ENCODE measurements at regions not wholly inside any gene's neighbourhood (a gene's known extent, or its start where the extent isn't known, plus 50 kb on each side); places are given as distances from the start of the nearest gene placed in this dataset.

DNA sequence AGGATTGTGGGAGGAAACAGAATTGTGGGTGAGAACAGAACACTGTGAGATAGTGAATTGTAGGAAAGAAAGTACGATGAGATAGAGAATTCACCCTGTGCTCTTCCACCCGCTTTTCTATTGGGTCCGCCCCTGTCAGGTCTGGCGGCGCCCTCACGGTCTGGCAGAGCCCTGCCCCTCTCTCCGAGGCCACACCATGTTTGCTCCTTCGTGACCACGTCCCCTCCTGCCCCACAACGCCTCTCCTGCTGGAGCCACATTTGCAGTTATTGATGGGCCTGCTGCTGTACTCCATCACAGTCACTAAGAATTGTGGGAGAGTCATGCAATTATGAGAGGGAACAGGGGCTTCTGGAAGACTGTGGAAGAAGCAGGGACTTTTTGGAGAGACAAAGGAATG lies 473.1 kb downstream of the KLF12 start:
- Histone ChIP-seq H3K27ac (ENCODE audit: low read length) (no peak overlapping the region), H3K9me2 (ENCODE audit: insufficient read depth, low read length) (no peaks in the 10 kb centered on the region), H3K4me2 (ENCODE audit: low read length) (no peak overlapping the region), H3K4me3 (ENCODE audit: low read length) (no peak overlapping the region), H4K20me1 (ENCODE audit: insufficient read depth) (no peaks in the 10 kb centered on the region), H3K27me3 (ENCODE audit: insufficient read depth, low read depth, low read length) (no peaks in the 10 kb centered on the region), H3K36me3 (ENCODE audit: insufficient read depth, low read length) (no peaks in the 10 kb centered on the region), H3K9ac (ENCODE audit: low read length) (no peak overlapping the region), H3K9me3 (ENCODE audit: low read length) (no peaks in the 10 kb centered on the region), H2AFZ (ENCODE audit: low read depth, low read length) (no peak overlapping the region), H3F3A (ENCODE audit: insufficient read depth, low read length, poor library complexity, severe bottlenecking) (no peaks in the 10 kb centered on the region), H3K79me2 (replicated peaks; ENCODE audit: insufficient read depth, low read length) (no peaks in the 10 kb centered on the region)
- TF ChIP-seq TAF1 (IDR thresholded peaks at IDR 0.05; ENCODE audit: low read depth) (no peak), POLR2AphosphoS5 (IDR thresholded peaks at IDR 0.05) (no peak), EZH2 (IDR thresholded peaks at IDR 0.05; ENCODE audit: borderline replicate concordance, insufficient read depth, low read length, poor library complexity, severe bottlenecking) (no peak), RAD21 (conservative IDR thresholded peaks at IDR 0.05) (no peak), MXI1 (conservative IDR thresholded peaks at IDR 0.05; ENCODE audit: poor library complexity, severe bottlenecking) (no peak), EP300 (conservative IDR thresholded peaks at IDR 0.05; ENCODE audit: poor library complexity, severe bottlenecking) (no peak), SMC3 (conservative IDR thresholded peaks at IDR 0.05; ENCODE audit: poor library complexity) (no peak)
- TF ChIP-seq, protein P1, sequence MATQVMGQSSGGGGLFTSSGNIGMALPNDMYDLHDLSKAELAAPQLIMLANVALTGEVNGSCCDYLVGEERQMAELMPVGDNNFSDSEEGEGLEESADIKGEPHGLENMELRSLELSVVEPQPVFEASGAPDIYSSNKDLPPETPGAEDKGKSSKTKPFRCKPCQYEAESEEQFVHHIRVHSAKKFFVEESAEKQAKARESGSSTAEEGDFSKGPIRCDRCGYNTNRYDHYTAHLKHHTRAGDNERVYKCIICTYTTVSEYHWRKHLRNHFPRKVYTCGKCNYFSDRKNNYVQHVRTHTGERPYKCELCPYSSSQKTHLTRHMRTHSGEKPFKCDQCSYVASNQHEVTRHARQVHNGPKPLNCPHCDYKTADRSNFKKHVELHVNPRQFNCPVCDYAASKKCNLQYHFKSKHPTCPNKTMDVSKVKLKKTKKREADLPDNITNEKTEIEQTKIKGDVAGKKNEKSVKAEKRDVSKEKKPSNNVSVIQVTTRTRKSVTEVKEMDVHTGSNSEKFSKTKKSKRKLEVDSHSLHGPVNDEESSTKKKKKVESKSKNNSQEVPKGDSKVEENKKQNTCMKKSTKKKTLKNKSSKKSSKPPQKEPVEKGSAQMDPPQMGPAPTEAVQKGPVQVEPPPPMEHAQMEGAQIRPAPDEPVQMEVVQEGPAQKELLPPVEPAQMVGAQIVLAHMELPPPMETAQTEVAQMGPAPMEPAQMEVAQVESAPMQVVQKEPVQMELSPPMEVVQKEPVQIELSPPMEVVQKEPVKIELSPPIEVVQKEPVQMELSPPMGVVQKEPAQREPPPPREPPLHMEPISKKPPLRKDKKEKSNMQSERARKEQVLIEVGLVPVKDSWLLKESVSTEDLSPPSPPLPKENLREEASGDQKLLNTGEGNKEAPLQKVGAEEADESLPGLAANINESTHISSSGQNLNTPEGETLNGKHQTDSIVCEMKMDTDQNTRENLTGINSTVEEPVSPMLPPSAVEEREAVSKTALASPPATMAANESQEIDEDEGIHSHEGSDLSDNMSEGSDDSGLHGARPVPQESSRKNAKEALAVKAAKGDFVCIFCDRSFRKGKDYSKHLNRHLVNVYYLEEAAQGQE (IDR thresholded peaks at IDR 0.05; ENCODE audit: borderline replicate concordance) = no peak
- TF ChIP-seq, protein P2, sequence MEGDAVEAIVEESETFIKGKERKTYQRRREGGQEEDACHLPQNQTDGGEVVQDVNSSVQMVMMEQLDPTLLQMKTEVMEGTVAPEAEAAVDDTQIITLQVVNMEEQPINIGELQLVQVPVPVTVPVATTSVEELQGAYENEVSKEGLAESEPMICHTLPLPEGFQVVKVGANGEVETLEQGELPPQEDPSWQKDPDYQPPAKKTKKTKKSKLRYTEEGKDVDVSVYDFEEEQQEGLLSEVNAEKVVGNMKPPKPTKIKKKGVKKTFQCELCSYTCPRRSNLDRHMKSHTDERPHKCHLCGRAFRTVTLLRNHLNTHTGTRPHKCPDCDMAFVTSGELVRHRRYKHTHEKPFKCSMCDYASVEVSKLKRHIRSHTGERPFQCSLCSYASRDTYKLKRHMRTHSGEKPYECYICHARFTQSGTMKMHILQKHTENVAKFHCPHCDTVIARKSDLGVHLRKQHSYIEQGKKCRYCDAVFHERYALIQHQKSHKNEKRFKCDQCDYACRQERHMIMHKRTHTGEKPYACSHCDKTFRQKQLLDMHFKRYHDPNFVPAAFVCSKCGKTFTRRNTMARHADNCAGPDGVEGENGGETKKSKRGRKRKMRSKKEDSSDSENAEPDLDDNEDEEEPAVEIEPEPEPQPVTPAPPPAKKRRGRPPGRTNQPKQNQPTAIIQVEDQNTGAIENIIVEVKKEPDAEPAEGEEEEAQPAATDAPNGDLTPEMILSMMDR (IDR thresholded peaks at IDR 0.05; ENCODE audit: poor library complexity, severe bottlenecking) = no peak

DNA sequence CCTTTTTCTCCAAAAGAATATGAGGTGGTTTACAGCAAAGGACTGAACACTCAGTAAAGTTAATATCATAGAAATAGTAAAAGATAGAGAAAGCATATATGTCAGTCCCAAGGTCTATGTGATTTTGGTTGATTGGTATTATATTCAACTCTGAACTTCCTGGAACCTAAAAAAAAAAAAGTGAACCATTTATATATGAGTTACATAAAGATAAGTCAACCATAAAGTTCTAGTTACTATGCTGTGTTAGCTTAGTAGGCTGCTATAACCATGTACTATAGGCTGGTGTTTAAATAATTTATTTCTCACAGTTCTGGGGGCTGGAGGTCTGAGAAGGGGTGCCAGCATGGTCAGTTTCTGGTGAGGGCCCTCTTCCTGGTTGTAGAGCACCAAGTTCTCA lies 475.6 kb downstream of the KLF12 start:
- Histone ChIP-seq H3F3A (ENCODE audit: insufficient read depth, low read length, poor library complexity, severe bottlenecking) (no peaks in the 10 kb centered on the region), H3K36me3 (ENCODE audit: insufficient read depth, low read length) (no peaks in the 10 kb centered on the region), H3K9me2 (ENCODE audit: insufficient read depth, low read length) (no peaks in the 10 kb centered on the region), H3K9ac (ENCODE audit: low read length) (no peak overlapping the region), H3K4me3 (ENCODE audit: low read length) (no peak overlapping the region), H3K4me2 (ENCODE audit: low read length) (no peak overlapping the region), H3K9me3 (ENCODE audit: low read length) (no peaks in the 10 kb centered on the region), H3K27ac (ENCODE audit: low read length) (no peak overlapping the region), H3K79me2 (replicated peaks; ENCODE audit: insufficient read depth, low read length) (no peaks in the 10 kb centered on the region), H3K27me3 (ENCODE audit: insufficient read depth, low read depth, low read length) (no peaks in the 10 kb centered on the region), H4K20me1 (ENCODE audit: insufficient read depth) (no peaks in the 10 kb centered on the region), H2AFZ (ENCODE audit: low read depth, low read length) (no peak overlapping the region)
- TF ChIP-seq TAF1 (IDR thresholded peaks at IDR 0.05; ENCODE audit: low read depth) (no peak), MXI1 (conservative IDR thresholded peaks at IDR 0.05; ENCODE audit: poor library complexity, severe bottlenecking) (no peak), POLR2AphosphoS5 (IDR thresholded peaks at IDR 0.05) (no peak), RAD21 (conservative IDR thresholded peaks at IDR 0.05) (no peak), SMC3 (conservative IDR thresholded peaks at IDR 0.05; ENCODE audit: poor library complexity) (no peak), EP300 (conservative IDR thresholded peaks at IDR 0.05; ENCODE audit: poor library complexity, severe bottlenecking) (no peak)
- TF ChIP-seq, protein P2 (IDR thresholded peaks at IDR 0.05; ENCODE audit: poor library complexity, severe bottlenecking) = no peak
- TF ChIP-seq, protein P1 (IDR thresholded peaks at IDR 0.05; ENCODE audit: borderline replicate concordance) = no peak

Data from neural cell (in vitro differentiated cells).